Neural cell (in vitro differentiated cells): ENCODE measurements at regions not wholly inside any gene's neighbourhood (a gene's known extent, or its start where the extent isn't known, plus 50 kb on each side); places are given as distances from the start of the nearest gene placed in this dataset.

Source experiments
- H2AFZ ChIP-seq: fragments of 200-600, 300-800 bp; sonication (generic), shearing (Covaris generic); 2 replicates; pipeline ENCODE4 v1.6.0; 2014; ENCODE audit warnings: low read depth, mild to moderate bottlenecking, antibody characterized with exemption, low read length, moderate library complexity
- H3F3A ChIP-seq: fragments of 200-600 bp; shearing (Covaris generic); 2 replicates; pipeline ENCODE4 v1.6.1; 2016; ENCODE audit warnings: mild to moderate bottlenecking, moderate library complexity, mixed read lengths, antibody characterized with exemption, low read length; ENCODE audit not compliant: insufficient read depth, poor library complexity, severe bottlenecking
- H3K27ac ChIP-seq: fragments of 200-600, 300-800 bp; sonication (generic), shearing (Covaris generic); 2 replicates; pipeline ENCODE4 v1.5.1; 2014; ENCODE audit warnings: mild to moderate bottlenecking, low read length, moderate library complexity
- H3K27me3 ChIP-seq: fragments of 300-800, 200-600 bp; sonication (generic), shearing (Covaris generic); 2 replicates; pipeline ENCODE4 v1.6.0; 2014; ENCODE audit warnings: mild to moderate bottlenecking, low read depth, low read length, moderate library complexity; ENCODE audit not compliant: insufficient read depth
- H3K36me3 ChIP-seq: fragments of 300-800, 200-600 bp; sonication (generic), shearing (Covaris generic); 2 replicates; pipeline ENCODE4 v1.5.1; 2014; ENCODE audit warnings: mild to moderate bottlenecking, antibody characterized with exemption, low read length, moderate library complexity; ENCODE audit not compliant: insufficient read depth
- H3K4me2 ChIP-seq: fragments of 300-800, 200-600 bp; sonication (generic), shearing (Covaris generic); 2 replicates; pipeline ENCODE4 v1.6.0; 2014; ENCODE audit warnings: mild to moderate bottlenecking, low read length
- H3K4me3 ChIP-seq: fragments of 300-800, 200-600 bp; sonication (generic), shearing (Covaris generic); 2 replicates; pipeline ENCODE4 v1.5.1; 2014; ENCODE audit warnings: mild to moderate bottlenecking, low read length, moderate library complexity
- H3K79me2 ChIP-seq: fragments of 200-600 bp; shearing (Covaris generic); replicated peaks from 2 replicates; pipeline ENCODE4 v1.6.0; 2014; ENCODE audit warnings: mild to moderate bottlenecking, low read length, moderate library complexity; ENCODE audit not compliant: insufficient read depth
- H3K9ac ChIP-seq: fragments of 300-800, 200-600 bp; sonication (generic), shearing (Covaris generic); 2 replicates; pipeline ENCODE4 v1.6.1; 2016; ENCODE audit warnings: mild to moderate bottlenecking, low read length, mixed read lengths
- H3K9me2 ChIP-seq: fragments of 200-600 bp; shearing (Covaris generic); 2 replicates; pipeline ENCODE4 v1.6.1; 2016; ENCODE audit warnings: mild to moderate bottlenecking, low read length, mixed read lengths; ENCODE audit not compliant: insufficient read depth
- H3K9me3 ChIP-seq: fragments of 200-600, 300-800 bp; sonication (generic), shearing (Covaris generic); 2 replicates; pipeline ENCODE4 v1.6.1; 2016; ENCODE audit warnings: mild to moderate bottlenecking, mixed run types, low read length, moderate library complexity, mixed read lengths
- H4K20me1 ChIP-seq: fragments of 200-600 bp; shearing (Covaris generic); 2 replicates; pipeline ENCODE4 v1.6.1; 2016; ENCODE audit warnings: mild to moderate bottlenecking, mixed run types; ENCODE audit not compliant: insufficient read depth
- EP300 ChIP-seq: fragments of 450-650 bp; conservative IDR thresholded peaks from 2 replicates; pipeline ENCODE4 v1.6.1; 2014; ENCODE audit warnings: antibody characterized with exemption, mild to moderate bottlenecking, moderate library complexity; ENCODE audit not compliant: poor library complexity, severe bottlenecking
- EZH2 ChIP-seq: fragments of 200-600, 300-800 bp; shearing (Covaris generic), sonication (generic); IDR thresholded peaks from 2 replicates; pipeline ENCODE4 v1.6.1; 2014; ENCODE audit warnings: antibody characterized with exemption, low read length, borderline replicate concordance, mild to moderate bottlenecking; ENCODE audit not compliant: insufficient read depth, poor library complexity, severe bottlenecking
- MXI1 ChIP-seq: fragments of 450-650 bp; conservative IDR thresholded peaks from 2 replicates; pipeline ENCODE4 v1.6.1; 2014; ENCODE audit warnings: antibody characterized with exemption, mild to moderate bottlenecking; ENCODE audit not compliant: poor library complexity, severe bottlenecking
- POLR2AphosphoS5 ChIP-seq: IDR thresholded peaks from 2 replicates; pipeline ENCODE4 v1.6.1; 2012
- RAD21 ChIP-seq: fragments of 450-650 bp; conservative IDR thresholded peaks from 2 replicates; pipeline ENCODE4 v1.6.1; 2014; ENCODE audit warnings: antibody characterized with exemption, mild to moderate bottlenecking, moderate library complexity
- SMC3 ChIP-seq: fragments of 450-650 bp; conservative IDR thresholded peaks from 2 replicates; pipeline ENCODE4 v1.6.1; 2014; ENCODE audit warnings: antibody characterized with exemption, mild to moderate bottlenecking, moderate library complexity; ENCODE audit not compliant: poor library complexity
- TAF1 ChIP-seq: IDR thresholded peaks from 2 replicates; pipeline ENCODE4 v1.6.1; 2012; ENCODE audit warnings: low read depth
- TF ChIP-seq, protein P1 (sequence below): fragments of 450-650 bp; IDR thresholded peaks from 2 replicates; pipeline ENCODE4 v1.5.1; 2014; ENCODE audit warnings: antibody characterized with exemption, mild to moderate bottlenecking, moderate library complexity; ENCODE audit not compliant: poor library complexity, severe bottlenecking
- TF ChIP-seq, protein P2 (sequence below): IDR thresholded peaks from 2 replicates; pipeline ENCODE4 v1.6.1; 2012; ENCODE audit warnings: borderline replicate concordance

DNA sequence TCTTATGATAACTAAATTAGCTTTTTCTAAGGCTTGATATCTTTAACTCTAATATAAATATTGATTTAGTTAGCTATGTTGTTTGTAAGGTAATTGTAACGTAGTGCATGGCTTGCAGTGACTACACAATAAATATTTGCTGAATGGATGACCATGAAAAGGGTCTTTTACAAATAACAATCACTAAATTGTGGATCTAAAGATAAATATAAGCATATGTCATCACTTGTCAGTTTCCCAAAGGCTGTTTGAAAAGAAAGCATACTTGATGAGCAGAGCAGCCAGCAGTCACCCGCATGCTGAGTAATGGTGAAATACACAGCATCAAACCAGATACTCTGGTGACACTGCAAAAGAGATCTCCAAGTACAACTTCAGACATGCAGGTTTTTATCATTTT lies 92.5 kb upstream of the FMN2 start:
- H3K79me2 ChIP-seq, result no peaks in the 10 kb centered on the region
- H3K4me3 ChIP-seq, result no peak overlapping the region
- no peak overlapping the region for H3K9ac ChIP-seq
- H3K27me3 ChIP-seq, result no peaks in the 10 kb centered on the region
- H3K9me3 ChIP-seq, result no peaks in the 10 kb centered on the region
- TF ChIP-seq POLR2AphosphoS5 (no peak), SMC3 (no peak), EP300 (no peak), EZH2 (no peak), RAD21 (no peak), TAF1 (no peak), MXI1 (no peak)
- TF ChIP-seq, protein P1, sequence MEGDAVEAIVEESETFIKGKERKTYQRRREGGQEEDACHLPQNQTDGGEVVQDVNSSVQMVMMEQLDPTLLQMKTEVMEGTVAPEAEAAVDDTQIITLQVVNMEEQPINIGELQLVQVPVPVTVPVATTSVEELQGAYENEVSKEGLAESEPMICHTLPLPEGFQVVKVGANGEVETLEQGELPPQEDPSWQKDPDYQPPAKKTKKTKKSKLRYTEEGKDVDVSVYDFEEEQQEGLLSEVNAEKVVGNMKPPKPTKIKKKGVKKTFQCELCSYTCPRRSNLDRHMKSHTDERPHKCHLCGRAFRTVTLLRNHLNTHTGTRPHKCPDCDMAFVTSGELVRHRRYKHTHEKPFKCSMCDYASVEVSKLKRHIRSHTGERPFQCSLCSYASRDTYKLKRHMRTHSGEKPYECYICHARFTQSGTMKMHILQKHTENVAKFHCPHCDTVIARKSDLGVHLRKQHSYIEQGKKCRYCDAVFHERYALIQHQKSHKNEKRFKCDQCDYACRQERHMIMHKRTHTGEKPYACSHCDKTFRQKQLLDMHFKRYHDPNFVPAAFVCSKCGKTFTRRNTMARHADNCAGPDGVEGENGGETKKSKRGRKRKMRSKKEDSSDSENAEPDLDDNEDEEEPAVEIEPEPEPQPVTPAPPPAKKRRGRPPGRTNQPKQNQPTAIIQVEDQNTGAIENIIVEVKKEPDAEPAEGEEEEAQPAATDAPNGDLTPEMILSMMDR, result no peak
- TF ChIP-seq, protein P2, sequence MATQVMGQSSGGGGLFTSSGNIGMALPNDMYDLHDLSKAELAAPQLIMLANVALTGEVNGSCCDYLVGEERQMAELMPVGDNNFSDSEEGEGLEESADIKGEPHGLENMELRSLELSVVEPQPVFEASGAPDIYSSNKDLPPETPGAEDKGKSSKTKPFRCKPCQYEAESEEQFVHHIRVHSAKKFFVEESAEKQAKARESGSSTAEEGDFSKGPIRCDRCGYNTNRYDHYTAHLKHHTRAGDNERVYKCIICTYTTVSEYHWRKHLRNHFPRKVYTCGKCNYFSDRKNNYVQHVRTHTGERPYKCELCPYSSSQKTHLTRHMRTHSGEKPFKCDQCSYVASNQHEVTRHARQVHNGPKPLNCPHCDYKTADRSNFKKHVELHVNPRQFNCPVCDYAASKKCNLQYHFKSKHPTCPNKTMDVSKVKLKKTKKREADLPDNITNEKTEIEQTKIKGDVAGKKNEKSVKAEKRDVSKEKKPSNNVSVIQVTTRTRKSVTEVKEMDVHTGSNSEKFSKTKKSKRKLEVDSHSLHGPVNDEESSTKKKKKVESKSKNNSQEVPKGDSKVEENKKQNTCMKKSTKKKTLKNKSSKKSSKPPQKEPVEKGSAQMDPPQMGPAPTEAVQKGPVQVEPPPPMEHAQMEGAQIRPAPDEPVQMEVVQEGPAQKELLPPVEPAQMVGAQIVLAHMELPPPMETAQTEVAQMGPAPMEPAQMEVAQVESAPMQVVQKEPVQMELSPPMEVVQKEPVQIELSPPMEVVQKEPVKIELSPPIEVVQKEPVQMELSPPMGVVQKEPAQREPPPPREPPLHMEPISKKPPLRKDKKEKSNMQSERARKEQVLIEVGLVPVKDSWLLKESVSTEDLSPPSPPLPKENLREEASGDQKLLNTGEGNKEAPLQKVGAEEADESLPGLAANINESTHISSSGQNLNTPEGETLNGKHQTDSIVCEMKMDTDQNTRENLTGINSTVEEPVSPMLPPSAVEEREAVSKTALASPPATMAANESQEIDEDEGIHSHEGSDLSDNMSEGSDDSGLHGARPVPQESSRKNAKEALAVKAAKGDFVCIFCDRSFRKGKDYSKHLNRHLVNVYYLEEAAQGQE, result no peak
- no peaks in the 10 kb centered on the region for H3K36me3 ChIP-seq
- H3K4me2 ChIP-seq, result no peak overlapping the region
- H4K20me1 ChIP-seq, result no peaks in the 10 kb centered on the region
- no peak overlapping the region for H2AFZ ChIP-seq
- no peak overlapping the region for H3K27ac ChIP-seq
- H3K9me2 ChIP-seq, result no peaks in the 10 kb centered on the region
- H3F3A ChIP-seq, result no peaks in the 10 kb centered on the region

DNA sequence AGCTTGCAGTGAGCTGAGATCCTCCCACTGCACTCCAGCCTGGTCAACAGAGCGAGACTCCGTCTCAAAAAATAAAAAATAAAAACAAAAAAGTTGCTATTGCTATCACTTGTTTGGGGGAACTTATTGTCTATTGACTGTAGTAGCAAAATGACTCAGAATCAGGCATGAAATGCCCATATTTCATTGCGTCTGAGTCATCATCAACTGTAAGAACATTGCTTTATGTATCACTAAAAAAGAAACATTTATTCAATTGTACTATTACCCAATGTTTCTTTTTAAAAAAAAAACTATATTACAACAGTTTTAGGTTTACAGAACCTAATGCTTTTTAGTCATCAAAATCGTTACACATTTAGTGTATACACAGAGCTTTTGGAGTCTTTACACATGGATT lies 91.0 kb upstream of the FMN2 start:
- Histone ChIP-seq H3K27me3 (no peaks in the 10 kb centered on the region), H4K20me1 (no peaks in the 10 kb centered on the region), H3K27ac (no peak overlapping the region), H3K4me3 (no peak overlapping the region), H2AFZ (no peak overlapping the region), H3K9ac (no peak overlapping the region), H3K9me3 (no peaks in the 10 kb centered on the region), H3K79me2 (no peaks in the 10 kb centered on the region), H3K4me2 (no peak overlapping the region), H3K36me3 (no peaks in the 10 kb centered on the region), H3F3A (no peaks in the 10 kb centered on the region), H3K9me2 (no peaks in the 10 kb centered on the region)
- TF ChIP-seq RAD21 (no peak), MXI1 (no peak)

DNA sequence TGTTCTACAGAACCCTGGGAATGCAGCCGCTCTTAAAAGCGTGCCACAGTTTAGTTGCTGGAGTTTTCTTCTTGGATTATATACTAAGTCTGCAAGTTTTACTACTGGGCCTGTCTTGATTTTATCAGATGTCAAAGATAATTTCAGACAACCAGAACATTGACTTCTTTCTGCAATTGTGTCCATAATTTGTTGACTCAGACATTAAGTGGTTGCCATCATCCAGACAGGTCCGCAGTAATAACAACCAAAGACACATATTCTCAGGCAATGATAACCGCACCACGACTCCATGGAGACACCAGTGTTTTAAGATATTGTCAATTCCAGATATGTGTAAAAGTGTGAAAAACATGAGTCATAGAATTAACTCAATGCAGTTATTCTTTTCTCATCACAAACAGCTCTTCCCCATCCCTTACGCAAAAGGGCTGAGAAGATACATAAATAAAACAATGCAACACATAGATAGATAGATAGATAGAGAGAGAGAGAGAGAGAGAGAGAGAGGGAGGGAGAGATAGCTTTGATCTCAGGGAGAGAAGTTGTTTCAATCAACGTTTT lies 90.4 kb upstream of the FMN2 start:
- H3K9ac ChIP-seq, result no peak overlapping the region
- H3F3A ChIP-seq, result no peaks in the 10 kb centered on the region
- no peak overlapping the region for H2AFZ ChIP-seq
- no peaks in the 10 kb centered on the region for H3K9me3 ChIP-seq
- H3K79me2 ChIP-seq, result no peaks in the 10 kb centered on the region
- no peak overlapping the region for H3K27ac ChIP-seq
- no peak overlapping the region for H3K4me2 ChIP-seq
- no peaks in the 10 kb centered on the region for H3K36me3 ChIP-seq
- no peaks in the 10 kb centered on the region for H4K20me1 ChIP-seq
- H3K27me3 ChIP-seq, result no peaks in the 10 kb centered on the region
- H3K9me2 ChIP-seq, result no peaks in the 10 kb centered on the region
- no peak overlapping the region for H3K4me3 ChIP-seq
- TF ChIP-seq, protein P2, result no peak
- TF ChIP-seq SMC3 (no peak), POLR2AphosphoS5 (peak; percentile 42), EP300 (peak; percentile 16), TAF1 (no peak)
